Astrocyte of the hippocampus (primary cell): ENCODE measurements at regions not wholly inside any gene's neighbourhood (a gene's known extent, or its start where the extent isn't known, plus 50 kb on each side); places are given as distances from the start of the nearest gene placed in this dataset.

Source experiments
- DNase-seq: peaks from one replicate; pipeline ENCODE4 v3.0.0; 2011; ENCODE audit warnings: low read depth, low spot score

DNA sequence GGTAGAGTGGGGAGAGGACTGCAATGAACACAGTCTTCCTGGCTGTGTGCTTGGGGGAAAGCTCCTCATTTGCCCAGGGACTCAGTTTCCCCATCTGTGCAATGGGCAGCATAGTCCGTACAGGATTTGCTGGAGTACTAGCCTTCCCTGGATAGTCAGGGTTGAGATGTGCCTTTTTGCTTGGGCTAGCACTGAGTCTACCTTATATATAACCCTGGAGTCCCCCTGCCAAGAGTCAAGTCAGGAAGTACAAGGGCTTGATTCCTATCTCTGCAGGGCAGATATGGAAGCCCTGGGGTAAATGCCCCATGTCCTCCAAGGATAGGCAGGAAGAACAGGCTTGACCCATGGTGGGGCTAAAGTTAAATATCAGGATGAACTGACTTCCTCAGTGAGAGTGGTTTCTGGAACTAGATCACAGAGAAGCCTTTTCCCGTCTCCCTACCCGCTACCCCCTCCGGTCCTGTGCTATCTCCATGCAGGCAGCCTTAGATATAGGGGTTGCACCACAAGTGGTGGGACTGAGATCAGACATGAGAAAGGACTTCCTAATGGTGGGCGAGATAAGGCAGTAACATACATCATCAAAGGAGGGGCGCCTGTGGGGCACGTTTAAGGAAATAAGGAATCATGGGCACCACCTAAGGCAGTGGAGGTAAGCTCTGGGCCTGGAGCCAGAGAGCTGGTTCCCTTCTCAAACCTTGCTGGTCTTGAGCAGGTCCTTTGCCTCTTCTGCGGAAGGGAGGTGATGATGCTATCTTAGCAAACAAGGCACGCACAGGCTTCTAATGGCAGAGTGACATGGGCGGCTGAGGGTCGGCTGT is 157.9 kb downstream of the MRPL14 start:
- no peak for DNase-seq

DNA sequence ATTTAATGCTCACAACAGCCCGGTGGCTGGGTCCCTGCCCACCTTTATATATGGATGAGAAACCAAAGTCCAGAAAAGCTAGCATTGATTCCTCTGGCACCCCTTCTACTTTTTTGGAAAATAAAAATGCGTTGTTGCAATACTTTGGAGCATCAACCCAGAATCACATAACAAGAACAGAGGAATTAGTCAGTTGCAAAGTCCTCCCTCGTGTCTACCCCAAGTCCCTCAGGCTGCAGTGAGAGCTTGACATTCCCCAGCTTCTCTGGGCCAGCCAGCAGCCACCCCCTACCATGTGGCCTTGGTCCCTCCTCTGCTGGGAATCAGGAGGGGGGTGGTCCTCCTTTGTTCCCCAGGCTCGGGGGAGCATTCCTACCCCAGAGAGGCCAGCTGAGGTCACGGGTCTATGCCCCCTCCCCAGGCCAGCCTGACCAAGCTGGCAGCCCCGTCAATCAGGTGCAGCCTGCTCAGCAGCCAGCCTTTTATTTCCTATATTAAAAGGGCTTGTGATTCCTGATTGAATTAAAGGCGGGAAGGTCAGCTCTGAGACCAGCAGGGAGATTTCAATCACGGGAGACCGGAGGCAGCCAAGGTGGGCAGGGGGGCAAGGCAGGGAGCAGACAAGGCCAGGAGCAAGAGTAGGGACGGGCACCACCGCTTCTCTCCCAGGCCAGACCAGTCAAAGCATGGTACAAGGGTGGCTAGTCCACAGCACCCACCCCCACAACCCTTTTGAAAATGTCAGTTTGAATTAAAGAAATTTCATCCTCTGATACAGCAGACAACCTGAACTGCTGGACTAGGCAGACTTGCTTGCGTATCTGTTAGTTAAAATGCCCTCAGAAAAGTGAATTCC is 158.9 kb downstream of the MRPL14 start:
- no peak for DNase-seq

DNA sequence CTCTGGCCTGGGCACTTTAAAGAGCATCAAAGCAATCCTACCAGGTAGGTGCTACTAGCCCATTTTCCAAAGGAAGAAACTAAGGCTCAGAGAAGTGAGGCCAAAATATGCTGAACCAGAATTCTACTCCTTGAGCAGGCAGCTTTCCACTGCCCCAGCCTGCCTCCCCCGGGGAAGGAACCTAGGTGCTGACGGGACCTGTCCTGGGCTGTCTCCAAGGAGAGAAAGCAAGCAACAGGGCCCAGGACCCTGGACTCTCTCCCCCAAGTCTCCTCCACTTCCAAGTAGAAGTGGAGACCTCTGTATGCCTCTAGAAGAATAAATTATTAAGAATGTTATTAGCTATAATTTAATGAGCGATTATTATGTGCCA is 159.5 kb downstream of the MRPL14 start:
- DNase-seq: no peak

DNA sequence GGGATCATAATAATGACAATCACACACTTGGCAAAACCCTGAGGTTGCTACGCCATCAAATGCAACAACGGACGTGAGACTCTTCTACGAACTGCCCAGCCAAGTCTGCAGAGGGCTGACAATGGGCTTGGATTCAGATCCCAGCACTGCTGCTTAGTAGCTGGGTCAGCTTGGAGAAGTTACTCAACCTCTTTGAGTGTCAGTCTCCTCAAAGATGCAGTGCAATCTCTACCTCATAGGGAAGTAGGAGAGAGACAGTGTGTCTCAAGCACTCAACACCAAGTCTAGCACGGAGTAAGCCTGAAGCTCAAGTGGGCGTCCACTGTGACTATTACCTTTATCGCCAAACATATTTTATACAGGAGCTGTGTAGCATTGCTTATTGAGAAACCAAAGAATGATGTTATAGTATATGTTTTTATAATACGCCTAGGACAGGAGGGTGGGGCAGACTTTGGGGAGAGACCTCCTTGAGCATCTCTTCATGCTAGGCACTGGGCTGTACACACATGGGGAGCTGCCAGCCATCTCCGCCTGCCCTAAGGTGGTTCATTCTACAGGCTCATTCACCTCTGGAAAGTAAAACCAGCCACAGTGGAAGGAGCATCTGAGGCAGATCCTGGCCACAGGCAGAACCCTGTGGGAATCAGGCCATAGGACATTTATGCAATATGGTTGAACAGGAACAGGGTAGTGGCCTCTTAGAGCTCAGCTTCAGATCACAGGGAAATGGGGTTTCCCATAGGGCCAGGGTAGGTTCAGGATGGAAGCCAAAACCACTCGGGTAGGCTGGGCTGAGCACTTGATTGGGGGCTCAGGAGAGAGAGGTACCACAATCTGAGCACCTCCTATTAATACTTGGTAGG is 160.2 kb downstream of the MRPL14 start:
- DNase-seq: no peak

DNA sequence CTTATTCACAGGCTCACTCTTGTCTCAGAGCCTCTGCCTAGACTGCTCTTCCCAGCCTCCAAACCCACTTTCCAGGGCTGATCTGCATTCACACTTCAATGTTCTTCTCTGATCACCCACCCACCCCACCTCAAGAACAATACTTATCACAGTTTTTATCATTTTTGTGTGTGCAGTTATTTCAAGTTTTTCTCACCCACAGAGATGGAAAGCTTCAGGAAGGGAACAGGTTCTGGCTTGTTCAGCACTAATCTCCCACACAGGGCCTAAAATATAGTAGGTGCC is 160.9 kb downstream of the MRPL14 start:
- DNase-seq: no peak

DNA sequence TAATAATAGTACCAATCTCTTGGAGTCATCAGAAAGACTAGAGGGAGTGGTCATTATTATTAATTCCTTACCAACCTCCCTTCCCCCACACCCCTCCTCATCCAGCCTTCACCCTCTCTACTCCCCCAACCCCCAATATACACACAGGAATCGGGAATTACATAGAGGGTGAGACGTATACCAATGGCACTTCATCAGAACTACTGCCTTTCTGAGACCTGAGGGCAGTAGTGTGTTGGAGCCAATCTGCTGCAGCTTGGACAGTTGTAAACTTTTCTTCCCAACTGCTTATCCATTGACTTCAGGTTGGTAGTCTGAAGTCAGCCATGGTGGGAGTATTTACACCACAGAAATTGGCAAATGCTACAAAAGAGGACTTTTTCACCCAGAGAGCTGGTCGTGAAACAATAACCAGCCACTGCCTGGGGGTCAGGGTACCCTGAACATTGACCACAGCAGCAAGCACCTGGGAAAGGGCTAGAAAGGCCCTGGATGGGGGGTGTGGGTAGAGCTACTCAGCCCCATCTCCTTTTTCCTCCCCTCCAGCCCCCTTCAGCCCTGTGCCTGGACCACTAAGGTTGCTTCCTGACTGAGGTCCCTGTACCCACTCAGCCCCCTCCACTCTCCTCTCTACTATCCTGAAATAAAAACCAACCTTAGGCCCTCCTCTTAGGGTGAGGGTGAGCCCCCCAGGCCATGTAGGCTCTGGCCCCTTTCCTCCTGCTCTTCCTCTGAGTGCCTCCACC is 161.5 kb downstream of the MRPL14 start:
- no peak for DNase-seq

DNA sequence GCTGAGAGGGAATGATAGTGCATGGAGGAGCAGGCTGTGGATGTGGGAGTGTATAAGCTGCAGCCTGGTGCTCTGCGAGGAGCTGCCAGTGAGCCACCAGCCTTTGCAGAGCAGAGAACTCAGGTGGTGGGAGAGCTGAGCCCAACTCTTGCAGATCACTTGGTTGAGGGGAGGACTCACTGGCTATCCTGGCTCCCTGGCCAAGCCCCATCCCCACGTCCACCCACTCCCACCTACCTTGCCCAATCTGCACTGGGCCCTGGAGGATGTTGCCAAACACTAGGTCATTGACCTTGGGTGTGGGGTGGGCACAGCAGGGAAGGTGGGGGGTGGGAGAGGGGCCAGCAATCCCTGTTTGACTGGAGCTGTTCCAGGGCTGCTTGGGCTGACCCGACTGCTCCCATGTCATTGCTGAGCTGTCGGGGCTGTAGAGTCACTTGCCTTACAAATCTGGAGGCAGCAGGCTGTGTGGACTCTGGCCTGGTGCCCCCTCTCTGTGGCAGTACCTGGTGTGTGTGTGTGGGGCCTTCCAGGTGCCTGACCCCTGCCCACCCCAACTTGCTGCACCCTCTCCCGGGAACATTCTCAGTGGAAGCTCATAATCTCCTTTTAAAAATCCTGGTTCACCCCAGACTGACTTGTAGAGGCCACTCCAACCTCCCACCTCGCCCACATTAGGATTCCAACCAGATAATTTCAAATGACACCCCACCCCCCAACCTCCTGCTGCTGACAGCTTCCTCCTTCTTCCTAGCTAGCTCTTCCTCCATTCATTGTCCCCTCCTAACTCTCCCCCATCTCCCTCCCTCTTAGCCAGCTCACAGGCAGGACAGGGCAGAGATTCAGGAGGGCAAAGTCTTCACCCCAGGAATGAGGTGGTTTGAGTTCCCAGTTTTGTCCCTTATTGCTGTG is 162.3 kb downstream of the MRPL14 start:
- no peak for DNase-seq

DNA sequence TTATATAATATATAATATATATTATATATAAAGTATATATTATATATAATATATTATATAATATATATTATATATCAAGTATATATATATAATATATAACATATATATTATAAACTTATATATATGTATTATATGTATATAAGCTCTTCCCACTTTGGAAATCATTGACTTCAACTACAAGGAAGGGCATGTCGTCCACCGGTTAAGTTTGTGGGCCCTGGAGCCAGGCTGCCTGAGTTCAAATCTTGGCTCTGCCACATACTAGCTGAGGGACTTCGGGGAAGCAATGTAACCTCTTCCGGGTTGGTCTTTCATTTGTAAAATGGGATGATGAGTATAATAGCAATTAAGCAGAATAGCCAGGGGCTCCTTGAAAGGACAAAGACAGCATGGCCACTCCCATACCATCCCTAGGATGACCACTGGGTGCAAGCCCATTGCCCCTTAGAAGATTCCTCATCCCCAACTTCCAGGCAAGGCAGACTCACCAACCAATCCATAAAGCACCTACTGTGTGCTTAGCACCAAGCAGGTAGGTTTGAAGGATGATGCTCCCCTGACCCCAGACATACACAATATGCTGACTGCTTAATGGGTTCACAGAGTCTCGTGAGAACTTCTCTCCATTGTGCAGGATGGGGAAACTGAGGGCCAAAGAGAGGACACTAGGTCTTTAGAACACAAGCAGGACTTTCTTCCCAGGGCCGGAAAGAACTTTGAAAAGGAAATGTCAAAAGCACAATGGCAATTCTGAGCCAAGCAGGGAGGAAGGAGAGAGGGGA is 163.2 kb downstream of the MRPL14 start:
- DNase-seq: no peak

DNA sequence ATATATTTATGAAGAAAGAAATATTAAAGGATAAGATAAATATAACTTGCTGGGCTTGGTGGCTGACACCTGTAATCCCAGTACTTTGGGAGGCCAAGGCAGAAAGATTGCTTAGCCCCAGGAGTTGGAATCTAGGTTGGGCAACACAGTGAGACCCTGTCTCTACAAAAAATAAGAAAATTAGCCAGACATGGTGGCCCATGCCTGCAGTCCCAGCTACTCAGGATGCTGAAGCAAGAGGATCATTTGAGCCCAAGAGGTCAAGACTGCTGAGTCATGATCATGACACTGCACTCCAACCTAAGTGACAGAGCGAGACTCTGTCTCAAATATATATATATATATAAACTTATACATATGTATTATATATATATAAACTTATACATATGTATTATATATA is 164.0 kb downstream of the MRPL14 start:
- no peak for DNase-seq

DNA sequence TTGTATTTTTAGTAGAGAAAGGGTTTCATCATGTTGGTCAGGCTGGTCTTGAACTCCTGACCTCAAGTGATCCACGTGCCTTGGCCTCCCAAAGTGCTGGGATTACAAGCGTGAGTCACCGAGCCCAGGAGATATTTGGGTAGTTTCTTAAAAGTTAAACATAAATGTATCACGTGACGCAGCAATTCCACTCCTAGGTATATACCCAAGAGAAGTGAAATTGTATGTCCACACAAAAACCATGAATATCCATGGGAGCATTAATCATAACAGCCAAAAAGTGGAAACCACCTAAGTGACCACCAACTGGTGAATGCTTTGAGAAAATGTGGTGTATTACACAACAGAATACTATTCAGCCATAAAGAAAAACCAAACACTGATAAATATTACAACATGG is 164.8 kb downstream of the MRPL14 start:
- no peak for DNase-seq

DNA sequence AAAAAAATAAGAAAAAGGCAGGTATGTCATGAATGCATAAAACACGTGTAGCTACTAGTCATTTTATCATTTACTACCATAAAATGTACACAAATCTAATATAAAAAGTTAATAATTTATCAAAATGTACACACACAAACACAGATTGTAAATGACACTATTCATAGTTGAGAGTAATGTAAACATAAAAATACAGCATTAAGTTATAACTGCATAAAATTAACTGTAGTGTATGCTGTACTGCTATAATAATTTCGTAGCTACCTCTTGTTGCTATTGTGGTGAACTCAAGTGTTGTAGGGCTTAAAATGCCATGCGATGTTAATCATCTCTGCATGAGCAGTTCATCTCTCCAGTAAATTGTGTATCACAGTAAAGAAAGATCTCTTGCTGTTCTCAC is 170.0 kb downstream of the MRPL14 start:
- DNase-seq: no peak

DNA sequence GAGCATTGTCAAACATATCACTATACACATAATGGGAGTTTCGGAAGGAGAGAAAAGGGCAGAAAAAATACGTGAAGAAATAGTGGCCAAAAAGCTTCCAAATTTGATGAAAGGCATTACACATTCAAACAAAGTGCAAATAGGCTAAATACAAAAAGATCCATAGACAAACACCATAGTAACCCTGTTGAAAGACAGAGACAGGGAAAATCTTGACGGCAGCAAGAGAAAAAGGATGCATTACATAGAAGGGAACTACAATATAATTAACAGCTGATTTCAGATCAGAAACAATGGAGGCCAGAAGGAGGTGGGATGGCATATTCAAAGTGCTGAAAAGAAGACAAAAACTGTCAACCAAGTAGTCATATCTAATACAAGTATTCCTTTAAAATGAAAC is 170.8 kb downstream of the MRPL14 start:
- no peak for DNase-seq

DNA sequence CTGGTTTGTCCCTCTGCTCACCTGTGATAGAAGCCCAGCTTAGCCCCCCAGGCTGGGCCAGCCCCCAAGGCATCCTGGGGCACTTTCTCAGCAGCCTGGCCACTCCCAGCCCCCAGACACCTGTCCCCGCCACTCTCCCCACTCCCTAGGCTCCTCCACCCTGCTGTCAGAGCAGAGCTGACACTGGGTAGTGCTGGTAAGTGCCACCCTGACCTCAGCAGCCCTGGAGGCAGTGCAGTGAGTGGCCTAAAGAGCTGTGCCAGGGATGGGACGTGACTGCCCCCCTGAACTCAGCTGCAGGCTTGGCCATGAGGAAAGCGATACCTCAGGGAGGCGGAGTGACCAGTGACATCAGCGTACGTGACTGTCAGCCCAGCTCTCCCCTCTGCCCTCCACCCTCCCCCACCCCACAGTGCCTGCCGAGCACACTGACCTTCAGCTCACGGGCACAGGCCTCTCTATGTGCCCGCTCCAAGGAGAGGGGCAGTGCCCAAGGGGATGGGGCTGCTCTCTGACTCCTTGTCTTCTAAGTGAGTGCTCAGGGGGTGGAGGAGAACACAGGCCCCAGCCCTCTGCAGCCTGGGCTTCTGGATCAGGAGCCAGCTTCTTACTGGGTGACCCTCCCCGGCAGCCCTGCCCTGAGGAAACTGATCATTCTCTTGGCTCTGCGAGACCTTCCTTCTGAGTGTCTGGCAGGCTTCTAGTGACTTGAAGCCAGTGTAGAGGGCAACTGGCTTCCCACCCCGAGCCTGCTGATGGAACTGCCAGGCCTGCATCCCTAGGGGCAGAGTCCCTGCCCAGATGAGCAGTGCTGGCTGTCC is 172.7 kb downstream of the MRPL14 start:
- no peak for DNase-seq

DNA sequence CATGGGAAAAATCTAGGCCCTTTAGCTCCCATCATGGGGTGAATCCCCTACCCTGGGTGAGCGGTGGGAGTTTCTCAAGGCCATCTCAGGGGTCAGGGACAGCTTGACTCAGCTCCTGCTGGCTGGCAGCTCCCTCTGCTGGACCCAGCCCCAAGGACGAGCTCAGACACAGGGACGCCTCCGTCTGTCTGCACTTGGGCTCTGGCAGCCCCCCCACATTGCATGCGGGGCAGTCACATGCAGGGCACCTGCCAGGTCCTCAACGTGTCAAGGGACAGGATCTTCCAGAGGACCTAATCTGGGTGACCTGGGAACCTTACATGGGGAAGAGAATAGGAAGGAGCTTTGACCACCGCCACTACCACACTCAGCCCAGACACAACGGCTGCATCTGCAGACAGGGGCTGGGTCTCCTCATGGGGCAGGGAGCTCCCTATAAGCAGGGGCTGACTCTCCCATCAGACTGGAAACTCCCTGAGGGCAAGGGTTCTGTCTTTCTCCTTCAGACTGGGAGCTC is 173.4 kb downstream of the MRPL14 start:
- DNase-seq: peak; percentile 37

DNA sequence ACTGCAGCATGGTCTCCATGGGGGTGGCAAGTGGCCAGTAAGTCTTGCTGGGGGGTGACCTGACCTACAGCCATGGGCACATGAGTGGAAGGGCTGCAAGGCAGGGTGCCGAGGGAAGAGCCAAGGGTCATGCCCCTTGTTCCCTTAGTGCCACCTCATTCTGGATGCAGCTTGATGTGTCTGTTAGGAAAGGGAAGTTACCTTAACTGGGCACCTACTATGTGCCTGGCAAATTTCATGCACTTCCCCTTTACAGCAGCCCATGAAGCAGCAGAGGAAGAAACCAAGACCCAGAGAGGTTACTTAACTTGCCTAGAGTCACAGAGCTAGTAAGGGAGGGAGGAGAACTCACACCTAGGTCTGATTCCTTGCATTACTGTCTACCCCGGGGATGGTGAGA is 174.0 kb downstream of the MRPL14 start:
- no peak for DNase-seq

DNA sequence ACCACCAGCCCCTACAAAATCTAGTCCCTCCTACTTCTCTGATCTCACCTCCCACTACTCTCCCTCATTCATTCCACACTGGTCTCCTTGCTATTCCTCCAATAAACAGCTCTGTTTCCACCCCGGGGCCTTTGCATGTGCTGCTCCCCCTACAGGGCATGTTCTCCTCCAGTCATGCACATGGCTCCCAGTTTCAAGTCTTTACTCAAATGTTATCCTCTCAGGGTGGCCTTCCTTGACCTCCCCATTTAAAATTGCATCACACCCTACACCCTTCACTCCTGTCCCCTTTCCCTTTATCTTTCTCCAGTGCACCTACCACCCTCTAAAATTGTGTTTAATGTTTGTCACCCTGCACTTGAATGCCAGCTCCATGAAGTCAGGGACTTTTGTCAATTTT is 174.5 kb downstream of the MRPL14 start:
- no peak for DNase-seq

DNA sequence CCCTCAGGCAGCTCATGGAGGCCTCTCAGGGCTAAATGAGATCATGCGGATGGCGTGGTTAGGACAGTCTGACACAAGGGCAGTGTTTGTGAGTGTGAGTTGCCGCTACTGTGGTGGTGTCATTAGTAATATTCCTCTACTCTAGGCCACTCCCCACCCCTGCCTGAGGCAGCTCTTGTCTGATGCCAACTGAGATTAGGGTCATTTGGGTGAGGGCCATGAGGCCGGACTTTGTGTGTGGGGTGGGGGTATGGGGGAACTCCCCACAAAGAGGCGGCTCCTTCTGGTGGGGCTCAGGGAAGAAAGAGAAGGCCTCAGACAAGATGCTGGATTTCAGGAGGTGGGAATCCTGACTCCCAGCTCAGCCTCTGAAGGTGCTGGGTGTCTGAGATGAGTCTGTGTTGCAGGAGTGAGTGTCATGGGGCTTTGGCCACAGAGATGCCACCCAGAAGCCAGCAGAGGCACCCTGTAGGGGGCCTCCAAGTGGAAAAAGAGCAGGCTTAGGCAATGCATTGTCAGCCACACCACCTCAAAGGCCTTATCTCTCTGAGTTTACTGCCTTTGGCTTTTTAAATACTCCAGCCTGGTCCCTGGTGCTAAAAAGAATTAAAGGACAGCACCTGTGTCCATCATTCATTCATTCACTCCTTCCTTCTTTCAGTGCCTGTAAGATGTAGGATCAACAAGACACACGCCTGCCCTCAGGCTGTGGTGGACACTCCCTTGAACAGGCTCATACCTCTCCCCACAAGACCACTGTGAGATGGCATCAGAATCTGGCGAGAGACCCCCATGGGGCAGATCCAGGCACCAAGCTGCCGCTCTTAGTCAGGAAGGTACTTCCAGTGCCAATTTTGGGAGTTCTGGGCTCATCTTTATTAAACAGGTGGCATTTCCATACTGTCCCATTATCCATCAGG is 175.2 kb downstream of the MRPL14 start:
- peak; percentile 26 for DNase-seq
